ENCODE measurements at regions not wholly inside any gene's neighbourhood (a gene's known extent, or its start where the extent isn't known, plus 50 kb on each side); places are given as distances from the start of the nearest gene placed in this dataset.

DNA sequence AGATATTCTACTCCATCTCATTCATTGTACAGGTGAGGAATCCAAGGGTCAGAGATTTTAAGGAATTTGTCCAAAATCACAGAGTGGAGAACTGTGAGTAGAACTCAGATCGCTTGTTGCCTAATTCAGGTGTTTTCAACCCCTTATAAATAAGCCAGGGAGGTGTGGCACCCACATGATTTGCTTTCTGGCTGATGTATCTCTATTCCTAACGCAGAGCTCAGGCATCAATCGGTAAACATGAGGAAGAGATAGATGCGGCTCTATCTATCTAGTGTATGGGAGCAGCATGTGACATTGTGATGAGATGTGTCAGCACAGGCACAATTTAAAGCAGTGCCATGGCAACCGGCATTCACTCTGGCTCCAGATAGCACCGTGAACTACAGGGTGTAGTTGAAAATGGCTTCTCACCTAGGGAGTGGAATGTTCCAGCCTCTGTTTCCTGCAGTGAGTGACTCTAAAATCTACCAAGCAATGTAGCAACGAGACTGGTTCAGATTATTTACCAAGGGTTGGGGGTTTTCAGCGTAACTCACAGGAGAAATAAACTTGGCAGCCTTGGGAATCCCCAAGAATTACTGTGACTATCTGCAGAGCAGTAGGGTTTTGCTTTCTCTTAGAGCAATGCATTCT, 53.4 kb upstream of the SUB1 start:
- TF ChIP-seq, protein P1, sequence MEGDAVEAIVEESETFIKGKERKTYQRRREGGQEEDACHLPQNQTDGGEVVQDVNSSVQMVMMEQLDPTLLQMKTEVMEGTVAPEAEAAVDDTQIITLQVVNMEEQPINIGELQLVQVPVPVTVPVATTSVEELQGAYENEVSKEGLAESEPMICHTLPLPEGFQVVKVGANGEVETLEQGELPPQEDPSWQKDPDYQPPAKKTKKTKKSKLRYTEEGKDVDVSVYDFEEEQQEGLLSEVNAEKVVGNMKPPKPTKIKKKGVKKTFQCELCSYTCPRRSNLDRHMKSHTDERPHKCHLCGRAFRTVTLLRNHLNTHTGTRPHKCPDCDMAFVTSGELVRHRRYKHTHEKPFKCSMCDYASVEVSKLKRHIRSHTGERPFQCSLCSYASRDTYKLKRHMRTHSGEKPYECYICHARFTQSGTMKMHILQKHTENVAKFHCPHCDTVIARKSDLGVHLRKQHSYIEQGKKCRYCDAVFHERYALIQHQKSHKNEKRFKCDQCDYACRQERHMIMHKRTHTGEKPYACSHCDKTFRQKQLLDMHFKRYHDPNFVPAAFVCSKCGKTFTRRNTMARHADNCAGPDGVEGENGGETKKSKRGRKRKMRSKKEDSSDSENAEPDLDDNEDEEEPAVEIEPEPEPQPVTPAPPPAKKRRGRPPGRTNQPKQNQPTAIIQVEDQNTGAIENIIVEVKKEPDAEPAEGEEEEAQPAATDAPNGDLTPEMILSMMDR (IDR thresholded peaks at IDR 0.05; ENCODE audit: insufficient read depth, low read depth, low read length) = no peak
- no peak for TF ChIP-seq EZH2 (IDR thresholded peaks at IDR 0.05; ENCODE audit: insufficient read depth, low read length)

All from astrocyte (in vitro differentiated cells and primary cell).